Forelimb muscle (tissue), 1 donor: ENCODE measurements at regions not wholly inside any gene's neighbourhood (a gene's known extent, or its start where the extent isn't known, plus 50 kb on each side); places are given as distances from the start of the nearest gene placed in this dataset.

Experiments
- DNase-seq: peaks from one replicate; pipeline ENCODE4 v3.0.0-alpha.2; 2013; ENCODE audit warnings: low read depth

- no peak for DNase-seq
These were observed 281.1 kb downstream of the PTPRU start for GRCh38 chr1:29517251-29518086.

GRCh38 chr1:29516063-29516820, 279.9 kb downstream of the PTPRU start:
- no peak for DNase-seq

- no peak for DNase-seq
These were observed 279.0 kb downstream of the PTPRU start for GRCh38 chr1:29515170-29515955.

GRCh38 chr1:29514361-29515169, 278.2 kb downstream of the PTPRU start:
- DNase-seq, result no peak

GRCh38 chr1:29513357-29513756, 277.0 kb downstream of the PTPRU start:
- no peak for DNase-seq

- no peak for DNase-seq
These were observed 275.1 kb downstream of the PTPRU start for GRCh38 chr1:29511436-29511835.

- DNase-seq, result no peak
These were observed 272.3 kb downstream of the PTPRU start for GRCh38 chr1:29508458-29509107.

GRCh38 chr1:29506678-29507225, 270.4 kb downstream of the PTPRU start:
- no peak for DNase-seq

GRCh38 chr1:29505532-29506220, 269.4 kb downstream of the PTPRU start:
- DNase-seq, result no peak

GRCh38 chr1:29504709-29505410, 268.5 kb downstream of the PTPRU start:
- no peak for DNase-seq

- DNase-seq, result peak; percentile 48
These were observed 267.9 kb downstream of the PTPRU start for GRCh38 chr1:29504196-29504595.

- no peak for DNase-seq
These were observed 266.9 kb downstream of the PTPRU start for GRCh38 chr1:29502911-29503840.

GRCh38 chr1:29502225-29502910, 266.0 kb downstream of the PTPRU start:
- no peak for DNase-seq

GRCh38 chr1:29501227-29501976, 265.1 kb downstream of the PTPRU start:
- no peak for DNase-seq

- DNase-seq, result no peak
These were observed 264.3 kb downstream of the PTPRU start for GRCh38 chr1:29500651-29501050.

- no peak for DNase-seq
These were observed 263.7 kb downstream of the PTPRU start for GRCh38 chr1:29500041-29500440.
